HepG2 (cell line): ENCODE measurements at regions not wholly inside any gene's neighbourhood (a gene's known extent, or its start where the extent isn't known, plus 50 kb on each side); places are given as distances from the start of the nearest gene placed in this dataset.

ENCODE experiments used
- ASH2L ChIP-seq: fragments of 300-600, 200-600 bp; sonication (generic); IDR thresholded peaks from 2 replicates; pipeline ENCODE4 v1.7.0; 2017; ENCODE audit warnings: low read depth, mild to moderate bottlenecking, moderate library complexity, mixed read lengths, low read length; ENCODE audit not compliant: insufficient read length
- DPF2 ChIP-seq: sonication (generic); formaldehyde crosslinking; IDR thresholded peaks from 2 replicates; pipeline ENCODE4 v1.4.0; 2020; ENCODE audit warnings: mild to moderate bottlenecking, low read depth, missing genetic modification reagents, borderline replicate concordance
- FOXK2 ChIP-seq: fragments of 450-650 bp; IDR thresholded peaks from 2 replicates; pipeline ENCODE4 v1.6.1; 2016
- FOXM1 ChIP-seq: sonication (generic); formaldehyde crosslinking; IDR thresholded peaks from 2 replicates; pipeline ENCODE4 v1.5.0; 2020; ENCODE audit warnings: missing genetic modification reagents
- MAFG ChIP-seq: sonication (generic); formaldehyde crosslinking; IDR thresholded peaks from 2 replicates; pipeline ENCODE4 v1.5.1; 2020; ENCODE audit warnings: mild to moderate bottlenecking, missing genetic modification reagents
- PCBP2 ChIP-seq: fragments of 200-400 bp; formaldehyde crosslinking; optimal IDR thresholded peaks from 2 replicates; pipeline ENCODE3; 2018; ENCODE audit warnings: low read length, low read depth; ENCODE audit not compliant: poor library complexity, severe bottlenecking
- POGZ ChIP-seq: sonication (generic); formaldehyde crosslinking; IDR thresholded peaks from 2 replicates; pipeline ENCODE4 v1.4.0; 2020; ENCODE audit warnings: mild to moderate bottlenecking, missing genetic modification reagents
- POLR2G ChIP-seq: fragments of 200-400 bp; formaldehyde crosslinking; IDR thresholded peaks from 2 replicates; pipeline ENCODE4 v1.6.1; 2018; ENCODE audit warnings: mild to moderate bottlenecking, low read depth, low read length, moderate library complexity
- RARA ChIP-seq: IDR thresholded peaks from 2 replicates; pipeline ENCODE4 v1.6.1; 2016; ENCODE audit warnings: missing genetic modification reagents, missing compliant biosample characterization
- SOX5 ChIP-seq: IDR thresholded peaks from 2 replicates; pipeline ENCODE4 v1.6.1; 2016; ENCODE audit warnings: borderline replicate concordance
- SOX6 ChIP-seq, 2 experiments: fragments of 450-650 bp in 1 of 2; sonication (generic) in 1 of 2; formaldehyde crosslinking in 1 of 2; IDR thresholded peaks; 2 replicates each; pipeline versions ENCODE4 v1.4.0 to v1.6.1; 2017 to 2020; ENCODE audit warnings: antibody characterized with exemption in 1 of 2, mild to moderate bottlenecking in 1 of 2, missing genetic modification reagents in 1 of 2
- TARDBP ChIP-seq: sonication (generic); formaldehyde crosslinking; IDR thresholded peaks from 2 replicates; pipeline ENCODE4 v1.8.0; 2022; ENCODE audit warnings: mild to moderate bottlenecking, missing genetic modification reagents
- TBL1XR1 ChIP-seq: fragments of 150-350 bp; IDR thresholded peaks from 2 replicates; pipeline ENCODE4 v1.6.1; 2014; ENCODE audit warnings: borderline replicate concordance, low read length; ENCODE audit not compliant: partially characterized antibody
- TIGD3 ChIP-seq: sonication (generic); formaldehyde crosslinking; IDR thresholded peaks from 2 replicates; pipeline ENCODE4 v1.5.1; 2020; ENCODE audit warnings: mild to moderate bottlenecking, missing genetic modification reagents, borderline replicate concordance
- TP53 ChIP-seq: sonication (generic); formaldehyde crosslinking; conservative IDR thresholded peaks from 2 replicates; pipeline ENCODE4 v1.4.0; 2020; ENCODE audit warnings: missing genetic modification reagents
- ZNF225 ChIP-seq: sonication (generic); formaldehyde crosslinking; IDR thresholded peaks from 2 replicates; pipeline ENCODE4 v1.4.0; 2020; ENCODE audit warnings: mild to moderate bottlenecking, missing genetic modification reagents
- ZNF577 ChIP-seq: sonication (generic); formaldehyde crosslinking; IDR thresholded peaks from 2 replicates; pipeline ENCODE4 v1.4.0; 2020; ENCODE audit warnings: mild to moderate bottlenecking, low read depth, missing genetic modification reagents, borderline replicate concordance
- ZNF605 ChIP-seq: sonication (generic); formaldehyde crosslinking; IDR thresholded peaks from 2 replicates; pipeline ENCODE4 v1.8.0; 2022; ENCODE audit warnings: mild to moderate bottlenecking, missing genetic modification reagents
- ZNF646 ChIP-seq: sonication (generic); formaldehyde crosslinking; IDR thresholded peaks from 2 replicates; pipeline ENCODE4 v1.9.0; 2021; ENCODE audit warnings: mild to moderate bottlenecking, missing genetic modification reagents
- ZNF773 ChIP-seq: sonication (generic); formaldehyde crosslinking; IDR thresholded peaks from 2 replicates; pipeline ENCODE4 v1.4.0; 2020; ENCODE audit warnings: missing genetic modification reagents, borderline replicate concordance
- TF ChIP-seq, protein P1 (sequence below): IDR thresholded peaks from 2 replicates; pipeline ENCODE4 v1.6.1; 2012; ENCODE audit warnings: inconsistent platforms
- TF ChIP-seq, protein P2 (sequence below): sonication (generic); formaldehyde crosslinking; IDR thresholded peaks from 2 replicates; pipeline ENCODE4 v1.5.1; 2020; ENCODE audit warnings: missing genetic modification reagents, mild to moderate bottlenecking, borderline replicate concordance

DNA sequence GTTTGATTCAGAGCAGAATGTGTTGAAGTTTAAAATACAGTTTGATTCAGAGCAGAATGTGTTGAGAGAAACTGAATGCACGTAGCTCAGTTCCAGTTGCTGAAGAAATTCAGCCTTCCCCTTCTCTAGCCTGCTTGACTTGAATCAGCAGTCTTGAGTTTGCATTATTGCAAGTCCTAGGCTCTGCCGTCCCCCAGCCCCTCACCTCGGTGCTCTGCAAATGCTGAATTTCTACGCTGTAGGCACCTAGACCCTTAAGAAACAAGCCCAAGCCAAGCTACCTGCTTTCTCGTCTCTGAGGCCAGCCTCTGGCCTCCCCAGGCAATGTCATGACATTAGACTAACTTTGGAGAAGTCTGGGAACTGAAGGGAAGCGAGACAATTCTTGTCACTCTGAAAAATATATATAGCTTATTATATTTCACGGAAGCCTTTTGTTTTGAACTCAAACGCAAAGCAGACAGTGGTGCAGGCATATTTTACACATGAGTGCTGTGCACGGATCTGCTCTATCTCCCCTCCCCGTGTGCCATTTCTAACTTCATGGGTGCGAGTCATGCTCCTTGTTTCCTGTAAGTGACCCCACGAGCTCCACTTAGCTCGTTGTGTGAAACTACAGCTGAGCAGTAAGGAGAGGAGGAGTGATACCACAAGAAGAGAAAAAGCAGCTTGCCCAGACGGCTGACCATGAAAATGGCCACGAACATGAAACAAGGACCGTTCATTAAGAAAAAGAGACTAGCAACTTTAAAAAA is 71.4 kb upstream of the DUSP22 start (continued):
- TF ChIP-seq ZNF773 (CRISPR knock-in tag), result no peak
- TF ChIP-seq TARDBP (CRISPR knock-in tag), result no peak
- TF ChIP-seq ASH2L, result peak; percentile 14
- TF ChIP-seq MAFG, result no peak
- TF ChIP-seq ZNF605 (CRISPR knock-in tag), result peak; percentile 25; the same call in 1 of the 2 replicates
- TF ChIP-seq, protein P1, sequence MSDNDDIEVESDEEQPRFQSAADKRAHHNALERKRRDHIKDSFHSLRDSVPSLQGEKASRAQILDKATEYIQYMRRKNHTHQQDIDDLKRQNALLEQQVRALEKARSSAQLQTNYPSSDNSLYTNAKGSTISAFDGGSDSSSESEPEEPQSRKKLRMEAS, result no peak
- TF ChIP-seq ZNF225, result no peak
- TF ChIP-seq PCBP2, result no peak
- no peak for TF ChIP-seq FOXK2
- TF ChIP-seq TP53 (CRISPR knock-in tag), result no peak
- TF ChIP-seq, protein P2, sequence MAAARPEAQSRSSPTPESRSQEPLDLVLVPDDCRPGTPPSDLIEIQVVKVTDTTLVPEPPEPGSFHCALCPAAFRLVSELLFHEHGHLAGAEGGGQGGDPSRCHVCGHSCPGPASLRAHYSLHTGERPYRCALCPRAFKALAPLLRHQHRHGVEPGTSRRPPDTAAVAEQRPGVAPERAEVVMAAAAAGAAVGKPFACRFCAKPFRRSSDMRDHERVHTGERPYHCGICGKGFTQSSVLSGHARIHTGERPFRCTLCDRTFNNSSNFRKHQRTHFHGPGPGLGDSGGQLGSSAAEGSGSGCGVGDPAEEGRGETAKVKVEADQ (CRISPR knock-in tag), result no peak
- TF ChIP-seq ZNF577 (CRISPR knock-in tag), result no peak
- TF ChIP-seq POGZ (CRISPR knock-in tag), result peak; percentile 21; the same call in 1 of the 2 replicates
- no peak for TF ChIP-seq SOX6 (IDR thresholded peaks at IDR 0.05)
- TF ChIP-seq SOX6 (CRISPR knock-in tag; IDR thresholded peaks at IDR 0.05), result 0 out of 2 replicates have a peak, but pooled peaks have one; percentile 5
- no peak for TF ChIP-seq ZNF646 (CRISPR knock-in tag)
- no peak for TF ChIP-seq DPF2
- no peak for TF ChIP-seq TIGD3 (CRISPR knock-in tag)
- TF ChIP-seq POLR2G, result peak; percentile 46; the same call in 1 of the 2 replicates
- no peak for TF ChIP-seq FOXM1 (CRISPR knock-in tag)
- TF ChIP-seq SOX5, result no peak
- no peak for TF ChIP-seq RARA
- no peak for TF ChIP-seq TBL1XR1
